ENCODE measurements at regions not wholly inside any gene's neighbourhood (a gene's known extent, or its start where the extent isn't known, plus 50 kb on each side); places are given as distances from the start of the nearest gene placed in this dataset.

- DNase-seq (ENCODE audit: low spot score): no peak
Observed at GRCh38 chr13:44249431-44249836, 124.2 kb upstream of the SERP2 start.

GRCh38 chr13:44252938-44253337, 120.7 kb upstream of the SERP2 start:
- DNase-seq (ENCODE audit: low spot score): no peak

GRCh38 chr13:44255771-44256364, 117.8 kb upstream of the SERP2 start:
- DNase-seq (ENCODE audit: low spot score): no peak

- no peak for DNase-seq (ENCODE audit: low spot score)
Observed at GRCh38 chr13:44257796-44258195, 115.8 kb upstream of the SERP2 start.

GRCh38 chr13:44259045-44260027, 114.3 kb upstream of the SERP2 start:
- no peak for DNase-seq (ENCODE audit: low spot score)

GRCh38 chr13:44260336-44260735, 113.3 kb upstream of the SERP2 start:
- DNase-seq (ENCODE audit: low spot score): no peak

GRCh38 chr13:44263751-44264620, 109.6 kb upstream of the SERP2 start:
- DNase-seq (ENCODE audit: low spot score): no peak

GRCh38 chr13:44266305-44266704, 107.3 kb upstream of the SERP2 start:
- no peak for DNase-seq (ENCODE audit: low spot score)

- no peak for DNase-seq (ENCODE audit: low spot score)
Observed at GRCh38 chr13:44266772-44267171, 106.9 kb upstream of the SERP2 start.

GRCh38 chr13:44267203-44267602, 106.4 kb upstream of the SERP2 start:
- no peak for DNase-seq (ENCODE audit: low spot score)

- no peak for DNase-seq (ENCODE audit: low spot score)
Observed at GRCh38 chr13:44267980-44268379, 105.6 kb upstream of the SERP2 start.

- no peak for DNase-seq (ENCODE audit: low spot score)
Observed at GRCh38 chr13:44268980-44269379, 104.6 kb upstream of the SERP2 start.

- no peak for DNase-seq (ENCODE audit: low spot score)
Observed at GRCh38 chr13:44270150-44270549, 103.5 kb upstream of the SERP2 start.

GRCh38 chr13:44271031-44271455, 102.6 kb upstream of the SERP2 start:
- DNase-seq (ENCODE audit: low spot score): no peak

GRCh38 chr13:44271473-44271872, 102.2 kb upstream of the SERP2 start:
- no peak for DNase-seq (ENCODE audit: low spot score)

- no peak for DNase-seq (ENCODE audit: low spot score)
Observed at GRCh38 chr13:44271915-44272341, 101.7 kb upstream of the SERP2 start.

- no peak for DNase-seq (ENCODE audit: low spot score)
Observed at GRCh38 chr13:44272692-44273091, 100.9 kb upstream of the SERP2 start.

- DNase-seq (ENCODE audit: low spot score): no peak
Observed at GRCh38 chr13:44273216-44273615, 100.4 kb upstream of the SERP2 start.

- no peak for DNase-seq (ENCODE audit: low spot score)
Observed at GRCh38 chr13:44273991-44274770, 99.4 kb upstream of the SERP2 start.

GRCh38 chr13:44274771-44275205, 98.8 kb upstream of the SERP2 start:
- no peak for DNase-seq (ENCODE audit: low spot score)

- no peak for DNase-seq (ENCODE audit: low spot score)
Observed at GRCh38 chr13:44275381-44275780, 98.2 kb upstream of the SERP2 start.
